GM13976 (cell line): ENCODE measurements at regions not wholly inside any gene's neighbourhood (a gene's known extent, or its start where the extent isn't known, plus 50 kb on each side); places are given as distances from the start of the nearest gene placed in this dataset.

Experiments used
- DNase-seq: peaks from one replicate; pipeline ENCODE4 v3.0.0; 2012; ENCODE audit warnings: low spot score
- in situ Hi-C: fragments of 300-500 bp; cut with MboI; formaldehyde crosslinking; loops from one replicate; pipeline ENCODE4 v1.12.0; 2022; ENCODE audit warnings: low sequenced_read_pairs, mixed read lengths, inconsistent platforms; ENCODE audit not compliant: unreplicated experiment
- TF ChIP-seq, protein P1 (sequence below): IDR thresholded peaks from 2 replicates; pipeline ENCODE4 v1.5.1; 2012; ENCODE audit warnings: borderline replicate concordance, mild to moderate bottlenecking; ENCODE audit not compliant: insufficient read depth; ENCODE audit errors: extremely low read depth, missing control alignments, control extremely low read depth

- no peak for DNase-seq
- TF ChIP-seq, protein P1, sequence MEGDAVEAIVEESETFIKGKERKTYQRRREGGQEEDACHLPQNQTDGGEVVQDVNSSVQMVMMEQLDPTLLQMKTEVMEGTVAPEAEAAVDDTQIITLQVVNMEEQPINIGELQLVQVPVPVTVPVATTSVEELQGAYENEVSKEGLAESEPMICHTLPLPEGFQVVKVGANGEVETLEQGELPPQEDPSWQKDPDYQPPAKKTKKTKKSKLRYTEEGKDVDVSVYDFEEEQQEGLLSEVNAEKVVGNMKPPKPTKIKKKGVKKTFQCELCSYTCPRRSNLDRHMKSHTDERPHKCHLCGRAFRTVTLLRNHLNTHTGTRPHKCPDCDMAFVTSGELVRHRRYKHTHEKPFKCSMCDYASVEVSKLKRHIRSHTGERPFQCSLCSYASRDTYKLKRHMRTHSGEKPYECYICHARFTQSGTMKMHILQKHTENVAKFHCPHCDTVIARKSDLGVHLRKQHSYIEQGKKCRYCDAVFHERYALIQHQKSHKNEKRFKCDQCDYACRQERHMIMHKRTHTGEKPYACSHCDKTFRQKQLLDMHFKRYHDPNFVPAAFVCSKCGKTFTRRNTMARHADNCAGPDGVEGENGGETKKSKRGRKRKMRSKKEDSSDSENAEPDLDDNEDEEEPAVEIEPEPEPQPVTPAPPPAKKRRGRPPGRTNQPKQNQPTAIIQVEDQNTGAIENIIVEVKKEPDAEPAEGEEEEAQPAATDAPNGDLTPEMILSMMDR = no peak
- in situ Hi-C loops = no loop called here
Observed at GRCh38 chr1:31498376-31499040, 77.8 kb upstream of the TINAGL1 start.

GRCh38 chr1:31501505-31501904 is 74.8 kb upstream of the TINAGL1 start:
- in situ Hi-C loops = no loop called here
- DNase-seq = no peak
- TF ChIP-seq, protein P1 = no peak

DNA sequence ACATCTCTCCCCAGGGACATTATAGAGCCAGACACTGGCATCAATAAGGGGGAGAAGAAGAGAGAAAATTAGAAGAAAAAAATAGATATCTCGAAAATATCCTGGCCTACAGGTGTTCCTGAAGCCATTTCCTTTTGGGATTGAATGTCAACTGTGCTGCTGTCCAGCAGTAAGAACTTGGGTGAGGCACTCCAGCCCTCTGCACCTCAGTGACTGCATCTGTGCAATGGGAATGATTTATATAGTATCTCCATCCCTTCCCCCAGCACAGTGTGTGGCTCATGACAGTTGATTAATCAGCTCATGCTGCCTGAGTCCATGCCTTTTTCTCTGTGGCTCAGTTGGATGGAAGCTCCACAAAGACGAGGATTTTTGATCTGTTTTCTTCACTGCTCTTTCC is 74.1 kb upstream of the TINAGL1 start:
- in situ Hi-C loops = no loop called here
- no peak for DNase-seq
- TF ChIP-seq, protein P1 = no peak

DNA sequence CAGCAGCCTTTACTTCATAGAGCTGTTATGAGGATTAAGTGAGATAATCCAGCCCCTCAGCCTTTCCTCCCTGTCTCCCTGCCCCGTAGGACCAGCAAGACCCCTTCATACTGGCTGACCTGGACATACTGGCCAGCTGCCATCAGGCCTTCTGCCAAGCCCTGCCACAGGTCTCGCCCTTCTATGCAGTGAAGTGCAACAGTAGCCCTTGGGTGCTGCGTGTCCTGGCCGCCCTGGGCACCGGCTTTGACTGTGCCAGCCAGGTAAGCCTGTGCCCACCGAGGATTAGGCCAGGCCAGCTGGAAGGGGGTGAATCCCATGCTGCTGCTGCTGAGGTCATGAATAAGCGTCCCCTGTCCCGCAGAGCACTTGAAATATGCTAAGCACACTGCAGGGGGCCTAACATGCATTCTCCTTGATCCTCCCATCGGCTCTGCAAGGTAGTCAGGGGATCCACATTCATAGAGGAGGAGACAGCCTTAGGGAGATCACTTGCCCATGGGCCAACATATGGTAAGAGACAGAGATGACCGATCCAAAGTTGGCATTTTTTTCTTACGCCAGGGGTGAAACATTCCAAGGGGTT is 73.3 kb upstream of the TINAGL1 start:
- in situ Hi-C loops = no loop called here
- TF ChIP-seq, protein P1 = no peak
- DNase-seq = no peak

GRCh38 chr1:31503570-31503969 is 72.7 kb upstream of the TINAGL1 start:
- no peak for DNase-seq
- in situ Hi-C loops = no loop called here
- TF ChIP-seq, protein P1 = no peak

GRCh38 chr1:31504001-31504400 is 72.3 kb upstream of the TINAGL1 start:
- DNase-seq = no peak
- in situ Hi-C loops = no loop called here
- TF ChIP-seq, protein P1 = no peak
